ENCODE measurements at regions not wholly inside any gene's neighbourhood (a gene's known extent, or its start where the extent isn't known, plus 50 kb on each side); places are given as distances from the start of the nearest gene placed in this dataset.
"Not testable (repeated sequence)": the region's sequence is repeated elsewhere in the genome, so short reads cannot be mapped to it uniquely, and the experiment has no call there.

DNA sequence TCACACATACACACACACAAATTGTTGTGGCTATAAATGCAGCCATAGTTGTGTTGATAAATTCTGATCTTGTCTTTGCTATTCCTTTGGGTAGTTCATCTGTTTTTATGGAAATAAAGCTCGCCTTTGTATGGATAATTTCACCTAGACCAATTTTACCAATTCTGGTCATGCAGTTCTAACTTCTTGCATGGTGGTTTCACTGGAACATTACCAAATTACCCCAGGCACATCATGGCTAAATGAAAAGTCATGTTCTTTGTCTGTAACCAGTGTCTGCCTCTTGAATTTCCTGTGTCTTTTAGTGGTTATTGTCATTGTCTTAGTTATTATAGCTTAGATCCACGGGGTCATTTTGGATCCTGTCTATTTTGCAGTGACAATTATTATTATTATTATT, 50.3 kb upstream of the TMC1 start:
- no peak for DNase-seq (ENCODE audit: low spot score)

DNA sequence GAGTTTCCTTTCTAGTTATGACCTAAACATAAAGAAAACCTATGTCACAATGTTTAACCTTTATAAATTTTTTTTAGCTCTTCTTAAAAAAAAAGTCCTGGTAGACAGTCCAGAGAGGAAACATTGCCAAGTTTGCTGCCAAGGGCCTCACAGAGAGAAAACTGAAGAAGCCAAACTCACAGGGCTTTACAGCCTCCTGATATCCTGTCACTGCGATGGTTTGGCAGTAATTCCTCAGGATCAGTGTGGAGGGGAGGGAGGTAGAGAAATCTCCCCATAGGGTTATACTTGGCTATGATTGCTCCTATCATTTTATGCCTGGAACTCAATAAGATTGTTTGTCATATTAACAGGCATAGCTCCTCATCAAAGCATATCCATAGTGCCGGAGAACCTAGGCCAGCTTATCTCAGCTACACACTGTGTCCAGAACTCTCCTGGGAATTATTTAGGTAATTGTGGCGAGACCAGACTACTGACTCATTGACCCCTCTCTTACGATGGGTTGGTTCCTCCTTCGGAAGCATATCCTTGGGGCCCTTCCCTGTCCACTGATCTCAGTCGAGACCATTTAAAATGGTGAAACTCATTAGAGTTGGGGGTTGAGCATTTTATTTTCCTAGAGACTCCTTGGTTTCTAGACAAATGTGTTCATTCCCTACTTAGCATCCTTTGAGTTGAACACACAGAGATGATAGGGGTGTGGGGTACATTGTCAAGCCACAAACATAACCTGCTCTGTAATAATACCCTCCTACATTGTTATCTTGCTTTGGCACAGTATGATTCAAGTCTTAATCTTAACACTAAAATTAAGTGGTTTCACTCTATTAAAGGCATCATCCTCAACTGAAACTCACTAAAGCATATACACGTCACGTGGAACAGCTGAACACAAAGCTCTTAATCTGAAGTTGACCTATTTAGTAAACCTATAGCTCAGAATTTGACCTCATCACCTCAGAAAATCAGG, 53.4 kb upstream of the TMC1 start:
- no peak for DNase-seq (ENCODE audit: low spot score)

DNA sequence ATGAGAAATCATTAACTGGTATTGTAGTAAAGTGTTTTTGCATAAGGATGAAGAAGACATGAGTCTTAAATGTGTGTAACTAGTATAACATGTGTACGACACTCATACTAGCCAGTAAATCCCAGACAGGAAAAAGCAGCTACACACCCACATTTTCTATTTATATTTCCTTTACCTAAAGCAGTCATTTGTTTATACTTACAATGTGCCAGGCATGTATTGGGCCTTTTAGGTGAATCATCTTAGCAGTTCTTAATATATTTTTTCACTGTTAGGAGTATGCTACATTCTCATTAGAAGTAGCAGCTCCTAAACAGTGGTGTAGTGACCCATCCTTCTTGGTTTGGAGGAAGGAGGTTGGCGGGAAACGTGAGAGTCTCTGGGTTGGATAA, 55.8 kb upstream of the TMC1 start:
- no peak for DNase-seq (ENCODE audit: low spot score)

DNA sequence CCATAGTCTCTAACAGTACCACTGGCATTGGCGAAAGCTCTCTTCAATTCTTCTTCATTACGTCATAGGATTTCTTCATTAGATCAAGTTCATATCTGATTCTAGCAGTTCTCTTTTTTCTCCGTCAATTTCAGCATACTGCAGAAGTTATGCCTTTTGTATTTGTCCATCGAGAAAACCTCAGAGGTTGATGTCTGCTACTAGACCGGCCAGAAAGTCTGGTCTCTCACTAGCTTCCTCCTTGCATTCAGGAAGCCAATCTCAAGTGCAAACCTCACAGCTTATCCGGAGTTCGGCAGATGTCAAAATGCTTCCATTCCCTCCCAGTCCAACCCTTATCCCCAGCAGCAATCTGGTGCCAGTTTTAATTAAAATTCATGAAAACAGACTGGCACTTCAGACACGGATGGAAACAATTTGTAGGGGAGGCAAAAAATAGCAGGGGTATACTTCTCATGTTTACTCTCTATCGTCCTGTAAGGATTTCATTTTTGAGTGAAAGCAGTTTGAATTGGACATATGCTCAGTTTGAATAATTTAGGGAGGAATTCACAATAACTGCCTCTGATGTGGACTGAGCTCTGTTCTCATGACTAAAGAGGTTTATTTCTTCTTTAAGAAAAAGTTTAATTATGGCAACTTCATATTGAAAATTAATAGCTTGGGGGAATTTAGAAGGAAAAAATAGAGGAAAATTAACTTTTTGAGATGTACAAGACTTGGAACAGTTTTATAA, 56.4 kb upstream of the TMC1 start:
- DNase-seq (ENCODE audit: low spot score): no peak

DNA sequence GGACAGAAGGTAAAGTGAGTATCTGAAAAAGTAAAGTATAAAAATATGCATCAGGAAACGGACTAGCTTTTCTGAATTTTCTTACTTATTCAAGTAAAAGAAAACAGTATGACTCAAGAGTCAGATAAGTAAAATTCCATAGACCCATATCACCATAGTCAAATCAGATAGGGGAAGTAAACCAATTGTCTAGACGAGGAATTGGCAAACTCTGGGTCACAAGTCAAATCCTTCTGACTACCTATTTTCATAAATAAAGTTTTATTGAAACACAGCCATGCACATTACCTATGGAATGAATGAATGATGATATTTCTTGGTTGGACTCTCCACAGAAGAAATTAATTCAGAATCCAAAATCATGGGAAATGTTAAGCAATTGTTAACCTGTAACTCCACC, 59.1 kb upstream of the TMC1 start:
- DNase-seq (ENCODE audit: low spot score): no peak

DNA sequence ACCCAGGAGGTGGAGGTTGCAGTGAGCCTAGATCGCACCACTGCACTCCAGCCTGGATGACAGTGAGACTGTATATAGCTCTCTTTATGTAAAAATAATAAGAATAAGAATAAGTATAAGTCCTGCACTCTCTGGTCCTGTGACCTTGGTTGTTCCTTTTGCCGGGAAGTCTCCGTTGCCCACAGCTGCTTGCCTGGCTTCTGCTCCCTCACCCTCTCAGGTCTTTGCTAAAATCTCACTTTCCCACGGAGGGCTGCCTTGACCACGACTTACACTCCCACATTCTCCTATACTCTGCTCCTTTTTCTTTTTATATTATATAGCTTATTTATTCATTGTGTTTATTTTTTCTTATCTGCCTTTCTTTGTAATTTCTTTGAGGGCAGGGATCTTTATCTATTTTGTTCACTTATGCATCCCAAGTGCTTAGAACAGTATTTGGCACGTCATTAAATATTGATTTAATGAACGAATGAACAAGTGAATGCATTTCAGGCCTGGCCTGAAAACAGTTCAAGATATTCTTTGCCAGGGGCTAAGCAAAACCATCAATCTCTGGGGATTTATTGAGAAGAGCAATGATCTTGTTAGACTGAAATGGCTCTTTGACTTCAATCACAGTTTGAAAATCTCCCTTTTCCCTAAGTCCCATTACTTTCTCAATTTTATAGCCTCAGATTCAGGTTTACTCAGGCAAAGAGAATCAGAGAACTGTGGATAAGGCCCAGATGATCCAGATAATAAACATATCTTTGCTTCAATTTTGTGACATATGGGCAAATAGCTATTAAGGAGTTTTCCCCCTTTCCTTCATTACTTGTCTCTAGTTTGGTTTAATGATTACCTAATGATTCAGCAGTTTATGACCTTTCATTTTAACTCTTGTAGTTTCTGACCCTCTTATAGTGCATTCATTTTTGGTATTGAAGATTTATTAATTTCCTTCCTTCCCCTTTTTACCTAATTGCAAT, 60.8 kb upstream of the TMC1 start:
- DNase-seq (ENCODE audit: low spot score): no peak

DNA sequence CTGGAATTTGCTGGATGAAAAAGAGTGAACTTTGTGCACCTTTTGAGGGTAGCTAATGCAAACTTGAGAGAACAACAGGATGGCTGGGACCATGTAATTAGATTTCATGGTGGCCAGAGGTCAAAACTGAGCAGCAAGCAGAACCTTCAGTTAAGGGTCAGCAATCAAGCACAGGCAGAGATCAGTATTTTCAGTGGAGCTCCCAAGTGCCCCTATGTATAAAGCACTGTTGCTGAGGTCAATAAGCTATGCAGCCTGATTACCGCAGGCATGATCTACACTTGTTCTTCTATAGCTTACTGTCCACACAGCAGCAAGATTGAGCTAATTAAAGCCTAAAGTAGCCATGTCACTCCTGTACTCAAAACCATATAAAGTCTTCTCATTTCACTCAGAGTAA, 62.1 kb upstream of the TMC1 start:
- DNase-seq (ENCODE audit: low spot score): peak; percentile 54

DNA sequence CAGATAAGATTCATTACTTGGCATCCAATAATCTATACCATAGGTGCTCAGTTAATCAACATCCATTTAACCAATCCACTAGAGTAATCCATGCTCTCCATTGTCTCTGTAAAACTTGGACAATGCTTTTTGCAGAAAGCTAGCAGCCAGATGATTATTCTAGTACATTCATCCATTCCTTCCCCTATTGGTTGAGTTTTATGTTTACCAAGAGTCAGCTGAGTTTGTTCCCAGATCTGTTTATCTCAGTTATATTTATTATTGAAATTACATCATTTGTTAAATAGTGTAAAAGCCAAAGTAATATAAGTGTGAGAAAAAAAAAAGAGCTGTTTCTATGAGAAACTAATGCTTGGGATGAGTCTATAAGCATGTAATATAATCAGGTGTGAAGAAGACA, 63.3 kb upstream of the TMC1 start:
- no peak for DNase-seq (ENCODE audit: low spot score)

DNA sequence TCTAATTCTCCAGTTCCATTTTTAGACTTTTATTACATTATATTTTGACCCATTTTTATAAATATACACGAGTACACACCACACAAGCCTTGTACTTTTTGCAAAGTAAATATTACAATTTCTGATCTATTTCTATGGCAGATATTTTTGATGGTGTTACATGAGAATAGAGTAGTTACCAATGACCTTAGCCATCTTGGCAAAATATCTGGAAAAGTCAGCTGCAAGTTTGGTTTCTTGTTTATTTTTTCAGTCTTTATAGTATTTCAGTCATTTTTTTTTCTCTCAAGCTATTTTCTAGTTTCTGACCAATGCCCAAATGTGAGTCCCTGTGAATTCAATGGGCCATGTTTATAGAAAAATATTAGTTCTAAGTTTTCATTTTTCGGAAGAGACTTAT, 64.0 kb upstream of the TMC1 start:
- DNase-seq (ENCODE audit: low spot score): no peak

DNA sequence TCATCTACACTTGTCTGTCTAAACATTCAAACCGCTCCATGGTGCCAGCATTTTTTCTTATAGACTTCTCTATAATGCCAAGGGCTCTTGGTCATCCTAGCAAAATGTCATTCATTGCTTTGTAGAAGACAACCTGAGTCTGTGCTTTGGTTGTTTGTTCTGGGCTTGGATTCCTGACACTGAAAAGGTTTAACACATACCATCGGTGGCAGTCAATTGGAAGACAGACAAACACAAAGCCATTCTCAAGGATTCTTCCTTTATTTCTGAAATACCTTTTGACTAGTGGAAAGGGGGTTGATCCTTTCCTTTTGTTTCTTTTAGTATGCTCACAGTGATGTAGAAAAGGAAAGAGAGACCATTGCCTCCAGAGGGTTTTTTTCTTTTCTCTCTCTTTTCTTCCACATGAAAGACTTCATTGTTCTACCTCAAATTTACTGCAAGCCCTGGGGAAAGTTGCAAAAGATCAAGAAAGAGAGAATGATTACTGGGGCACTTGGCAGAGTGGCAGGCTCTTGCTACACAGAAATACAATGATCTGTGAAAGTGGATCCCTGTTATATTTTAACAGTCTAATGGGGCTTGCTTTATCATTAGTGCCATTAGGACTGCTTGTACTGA, 66.4 kb upstream of the TMC1 start:
- no peak for DNase-seq (ENCODE audit: low spot score)

DNA sequence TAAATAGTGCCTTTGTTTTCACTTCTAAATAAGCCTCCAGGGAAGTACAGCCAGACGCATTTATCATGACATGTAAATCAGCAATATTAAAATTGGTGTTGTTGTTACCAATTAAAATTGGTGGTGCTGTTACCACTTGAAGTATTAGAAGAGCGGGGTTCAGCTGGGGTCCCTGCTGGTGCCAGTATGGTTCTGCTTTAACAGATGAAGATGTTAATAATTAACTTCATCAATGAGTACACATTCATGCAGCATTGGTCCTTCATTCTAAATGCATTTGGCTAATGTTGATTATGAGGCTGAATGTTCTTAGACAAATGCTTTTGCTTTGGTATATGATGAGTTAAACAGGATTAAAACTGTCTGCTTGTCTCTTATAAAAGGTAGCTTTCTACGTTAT, 67.6 kb upstream of the TMC1 start:
- no peak for DNase-seq (ENCODE audit: low spot score)

DNA sequence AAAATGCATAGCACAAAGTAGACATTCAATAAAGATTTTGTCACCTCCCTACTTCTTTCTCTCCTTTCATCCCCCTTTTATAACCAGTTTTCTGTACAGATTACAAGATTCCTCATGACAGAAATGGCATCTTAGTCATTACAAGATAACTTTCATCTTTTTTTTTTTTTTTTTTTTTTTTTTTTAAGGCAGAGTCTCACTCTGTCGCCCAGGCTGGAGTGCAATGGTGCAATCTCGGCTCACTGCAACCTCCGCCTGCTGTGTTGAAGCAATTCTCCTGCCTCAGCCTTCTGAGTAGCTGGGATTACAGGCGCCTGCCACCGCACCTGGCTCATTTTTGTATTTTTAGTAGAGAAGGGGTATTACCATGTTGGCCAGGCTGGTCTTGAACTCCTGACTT, 75.2 kb upstream of the TMC1 start:
- DNase-seq (ENCODE audit: low spot score): not testable (repeated sequence)

DNA sequence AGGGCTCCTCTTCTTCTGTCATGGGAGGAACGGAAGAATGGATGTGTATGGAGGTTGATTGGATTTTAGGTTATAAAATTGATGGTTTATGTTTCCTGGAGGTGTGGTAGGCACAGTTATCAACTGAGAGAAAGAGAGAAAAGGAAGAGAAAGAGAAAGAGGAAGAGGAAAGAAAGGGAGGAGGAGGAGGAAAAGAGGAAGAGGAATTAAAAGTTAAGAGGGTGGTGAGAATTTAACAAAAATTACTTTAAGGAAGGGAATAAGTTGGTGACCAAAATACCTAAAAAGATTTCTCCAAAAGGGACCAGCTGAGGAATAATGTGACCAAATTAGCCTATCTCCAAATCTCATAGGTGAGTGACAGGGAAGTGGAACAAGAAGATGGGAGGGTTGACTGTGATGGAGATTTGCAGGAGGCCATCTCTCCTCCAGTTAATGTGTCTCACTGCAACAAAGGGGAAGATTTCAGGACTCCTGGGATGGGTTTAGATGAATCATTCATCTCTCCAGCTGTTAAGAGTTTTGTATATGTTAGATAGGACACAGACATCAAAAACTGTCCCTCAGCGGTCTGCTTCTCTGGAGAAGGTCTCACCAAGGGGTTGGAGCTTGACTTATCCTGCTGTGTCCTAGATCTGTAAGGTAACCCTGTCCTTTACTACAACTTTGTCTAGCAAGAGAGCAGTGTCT, 76.0 kb upstream of the TMC1 start:
- DNase-seq (ENCODE audit: low spot score): no peak

DNA sequence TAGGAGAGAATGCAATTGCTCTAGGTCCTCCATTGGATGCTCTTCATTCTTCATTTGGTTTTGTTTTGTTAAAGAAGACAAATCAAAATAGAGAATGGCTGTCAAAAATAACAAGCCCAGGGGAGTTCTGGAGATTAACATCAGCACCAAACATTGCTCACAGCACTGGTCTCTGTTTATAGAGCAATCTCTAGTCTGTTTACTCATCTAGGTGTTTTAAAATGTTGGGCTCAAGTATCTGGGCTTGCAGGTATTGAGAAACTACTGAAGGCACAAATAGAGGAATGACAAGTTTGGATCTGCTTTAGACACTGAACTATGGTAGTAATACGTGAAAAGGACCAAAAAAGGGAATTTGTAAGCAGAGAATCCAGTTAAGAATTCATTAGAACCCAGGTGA, 77.0 kb upstream of the TMC1 start:
- no peak for DNase-seq (ENCODE audit: low spot score)

DNA sequence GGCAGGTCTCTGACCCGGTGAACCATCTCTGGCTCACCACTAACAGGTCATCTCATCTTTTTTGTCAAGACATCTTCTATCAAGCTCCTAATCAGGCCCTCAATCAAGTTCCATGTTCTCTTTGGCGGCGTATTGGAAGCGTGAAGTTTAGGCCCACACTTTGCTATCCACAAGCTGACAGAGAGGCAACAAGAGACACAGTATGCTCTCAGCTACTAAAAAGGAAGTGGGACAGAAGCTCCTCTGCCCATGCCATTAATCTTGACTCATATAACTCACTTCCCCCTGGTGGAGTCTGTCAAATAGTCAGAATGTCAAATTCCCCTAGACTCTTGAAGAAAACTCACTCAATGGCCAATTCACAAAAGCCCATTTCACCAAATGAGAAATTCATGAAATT, 77.6 kb upstream of the TMC1 start:
- DNase-seq (ENCODE audit: low spot score): no peak

DNA sequence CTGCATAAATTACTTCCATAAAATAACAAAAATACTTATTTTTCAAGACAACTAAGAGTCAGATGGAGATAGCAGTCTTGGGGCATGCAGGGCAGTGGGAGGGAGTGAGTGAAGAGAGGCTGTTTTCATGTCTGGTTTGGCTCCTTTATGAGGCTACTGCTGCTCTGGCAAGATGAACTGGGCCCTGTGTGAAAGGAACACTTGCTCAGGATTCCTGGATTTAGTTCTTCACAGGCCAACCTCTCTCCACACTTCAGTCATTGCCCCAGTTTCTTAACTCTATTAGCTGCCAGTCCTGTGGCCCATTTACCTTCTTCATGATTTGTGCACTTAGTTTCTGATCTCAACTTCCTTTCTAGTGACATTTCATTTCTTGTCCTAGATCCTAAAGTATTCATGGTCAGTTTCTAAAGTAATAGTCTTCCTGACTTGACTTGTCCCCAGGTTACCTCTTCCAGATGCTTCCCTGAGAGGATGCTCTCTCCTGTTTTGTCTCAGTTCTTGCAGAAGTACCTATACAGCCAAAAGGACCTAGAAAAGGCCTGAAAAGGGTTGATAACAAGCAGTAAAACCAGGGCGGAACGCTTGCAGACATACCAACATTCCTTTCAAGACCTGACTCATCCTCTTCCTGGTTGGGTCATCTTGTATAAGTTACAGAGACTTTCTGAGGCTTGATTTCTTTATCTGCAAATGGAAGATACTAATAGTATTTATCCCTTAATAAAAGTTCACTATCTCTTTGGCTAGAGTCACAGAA, 77.0 kb upstream of the ZFAND5 start:
- DNase-seq (ENCODE audit: low spot score): no peak

DNA sequence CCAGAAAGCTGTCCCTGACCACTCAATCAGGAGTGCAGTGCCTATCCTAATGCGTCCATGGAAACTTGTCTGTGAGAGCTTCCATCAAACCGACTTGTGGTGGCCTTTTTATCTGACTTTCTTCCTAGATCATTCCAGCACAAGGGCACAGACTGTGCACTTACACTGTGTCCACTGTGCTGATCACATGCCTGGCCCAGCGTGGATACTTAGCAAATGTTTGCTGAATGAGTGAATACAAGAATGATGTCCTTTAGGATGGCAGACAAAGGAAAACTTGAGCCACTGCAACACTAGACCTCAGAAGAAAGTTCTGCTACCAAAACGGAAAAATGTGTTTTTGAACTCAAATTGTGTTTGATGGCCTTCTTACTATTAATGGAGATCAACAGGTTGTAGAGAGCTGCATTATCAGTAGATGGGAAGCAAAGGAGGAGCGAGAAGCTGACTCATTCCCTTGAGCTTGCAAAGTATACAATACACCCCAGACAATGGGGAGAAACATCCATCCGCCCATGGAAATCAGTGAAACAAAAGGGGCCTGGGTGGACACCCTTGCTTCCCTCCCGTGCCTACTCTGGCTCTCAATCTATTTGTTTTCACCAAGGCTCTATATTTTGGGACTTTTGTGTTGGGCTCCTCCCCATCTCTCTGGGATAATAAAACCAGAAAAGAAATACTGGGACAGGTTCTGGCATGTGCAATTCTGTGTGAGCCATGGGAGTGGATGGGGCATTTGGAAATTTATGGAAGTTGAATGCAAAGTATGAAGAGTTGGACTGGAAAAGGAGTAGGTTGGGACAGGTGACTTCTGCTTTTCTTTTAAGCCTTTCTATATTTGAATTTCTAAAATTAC, 76.2 kb upstream of the ZFAND5 start:
- DNase-seq (ENCODE audit: low spot score): no peak

DNA sequence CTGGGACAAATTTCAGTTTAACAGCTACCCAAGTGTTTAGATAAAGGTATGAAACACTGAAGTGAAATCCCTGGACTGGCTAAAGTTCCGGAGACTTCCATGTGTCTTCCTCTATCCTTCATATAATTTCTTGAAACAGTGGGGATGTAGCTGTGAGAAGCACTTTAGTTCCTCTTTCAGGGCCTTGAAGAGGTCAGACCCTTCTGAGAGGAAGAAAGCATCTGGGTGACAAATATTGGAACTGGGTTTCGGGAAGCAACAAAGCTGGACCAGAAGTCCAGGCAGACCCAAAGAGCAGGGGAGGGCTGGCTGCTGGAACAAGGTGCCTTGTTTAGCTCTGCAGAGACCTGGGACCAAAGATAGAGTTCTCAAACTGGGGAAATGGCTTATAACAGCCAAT, 75.4 kb upstream of the ZFAND5 start:
- no peak for DNase-seq (ENCODE audit: low spot score)

DNA sequence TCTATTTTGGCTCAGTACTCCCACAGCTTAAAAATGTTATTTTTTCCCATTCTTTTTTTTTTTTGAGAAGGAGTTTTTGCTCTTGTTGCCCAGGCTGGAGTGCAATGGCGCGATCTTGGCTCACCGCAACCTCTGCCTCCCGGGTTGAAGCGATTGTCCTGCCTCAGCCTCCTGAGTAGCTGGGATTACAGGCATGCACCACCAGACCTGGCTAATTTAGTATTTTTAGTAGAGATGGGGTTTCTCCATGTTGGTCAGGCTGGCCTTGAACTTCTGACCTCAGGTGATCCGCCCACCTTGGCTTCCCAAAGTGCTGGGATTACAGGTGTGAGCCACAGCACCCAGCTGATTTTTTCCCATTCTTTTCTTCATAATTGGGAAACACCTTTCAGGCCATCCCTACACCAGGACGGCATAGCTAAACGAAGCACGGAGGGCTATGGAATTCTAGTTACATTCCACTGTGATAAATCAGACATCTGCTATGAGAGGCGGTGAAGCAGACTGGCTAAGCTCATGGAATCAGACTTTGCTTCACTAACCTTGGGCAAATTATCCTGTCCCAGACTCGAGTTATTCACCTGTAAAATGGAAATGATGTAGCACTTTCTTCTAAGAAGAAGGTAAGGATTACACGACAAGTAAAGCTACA, 68.7 kb upstream of the ZFAND5 start:
- DNase-seq (ENCODE audit: low spot score): not testable (repeated sequence)
